Coronary artery (tissue), 2 donors: ENCODE measurements at regions not wholly inside any gene's neighbourhood (a gene's known extent, or its start where the extent isn't known, plus 50 kb on each side); places are given as distances from the start of the nearest gene placed in this dataset.
"Not testable (repeated sequence)": the region's sequence is repeated elsewhere in the genome, so short reads cannot be mapped to it uniquely, and the experiment has no call there.

Experiments used
- DNase-seq: peaks from one replicate; pipeline ENCODE4 v3.0.0-alpha.2; 2017; ENCODE audit warnings: low spot score
- H3K27ac ChIP-seq, 2 donors: fragments of 200-600 bp; sonication (generic); one replicate each; pipeline ENCODE4 v1.5.1; 2016 to 2019
- H3K4me3 ChIP-seq: fragments of 200-600 bp; sonication (generic); 2 replicates; pipeline ENCODE4 v1.5.1; 2016; ENCODE audit warnings: mild to moderate bottlenecking, moderate library complexity
- CTCF ChIP-seq: fragments of 200-600 bp; sonication (generic); IDR thresholded peaks from one replicate; pipeline ENCODE4 v1.5.1; 2019; ENCODE audit warnings: antibody characterized with exemption

DNA sequence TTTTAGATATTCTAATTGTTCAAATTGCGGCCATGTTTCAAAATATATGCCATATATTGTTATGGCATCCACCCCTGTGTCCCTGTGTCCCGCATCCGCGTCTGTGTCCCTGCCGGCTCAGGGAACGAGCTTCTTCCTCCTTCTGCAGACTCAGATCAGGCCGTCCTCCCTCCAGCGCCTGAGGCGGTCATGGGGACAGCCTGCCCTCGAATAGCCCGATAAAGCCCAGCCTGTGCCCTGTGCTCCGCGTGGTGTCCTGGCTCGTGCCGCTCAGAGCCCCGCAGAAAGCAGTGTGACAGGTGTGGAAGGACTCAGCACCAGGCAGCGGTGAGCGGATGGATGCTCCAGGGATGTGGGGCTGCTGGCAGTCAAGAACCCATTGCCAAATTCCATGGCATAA, 663.4 kb upstream of the DEFB115 start:
- Histone ChIP-seq H3K4me3 (no peak overlapping the region), H3K27ac (no peak overlapping the region)
- no peak for DNase-seq
- no peak for TF ChIP-seq CTCF

DNA sequence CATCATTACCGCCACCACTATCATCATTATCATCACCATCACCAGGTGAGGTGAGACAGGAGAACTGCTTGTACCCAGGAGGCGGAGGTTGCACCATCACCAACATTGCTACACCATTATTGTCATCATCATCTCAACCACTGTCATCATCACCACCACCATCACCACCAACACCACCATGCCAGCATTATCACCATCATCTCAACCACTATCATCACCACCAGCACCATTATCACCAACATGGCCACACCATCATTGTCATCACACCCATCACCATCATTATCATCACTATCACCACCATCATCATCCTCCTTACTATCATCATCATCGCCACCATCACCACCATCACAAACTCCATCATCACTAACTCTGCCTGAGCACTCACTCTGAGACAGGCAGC, 661.8 kb upstream of the DEFB115 start:
- no peak for TF ChIP-seq CTCF
- H3K4me3 ChIP-seq, result no peak overlapping the region
- H3K27ac ChIP-seq, result no peak overlapping the region
- no peak for DNase-seq

GRCh38 chr20:30597429-30597828, 660.0 kb upstream of the DEFB115 start:
- H3K27ac ChIP-seq, result not testable (repeated sequence)

DNA sequence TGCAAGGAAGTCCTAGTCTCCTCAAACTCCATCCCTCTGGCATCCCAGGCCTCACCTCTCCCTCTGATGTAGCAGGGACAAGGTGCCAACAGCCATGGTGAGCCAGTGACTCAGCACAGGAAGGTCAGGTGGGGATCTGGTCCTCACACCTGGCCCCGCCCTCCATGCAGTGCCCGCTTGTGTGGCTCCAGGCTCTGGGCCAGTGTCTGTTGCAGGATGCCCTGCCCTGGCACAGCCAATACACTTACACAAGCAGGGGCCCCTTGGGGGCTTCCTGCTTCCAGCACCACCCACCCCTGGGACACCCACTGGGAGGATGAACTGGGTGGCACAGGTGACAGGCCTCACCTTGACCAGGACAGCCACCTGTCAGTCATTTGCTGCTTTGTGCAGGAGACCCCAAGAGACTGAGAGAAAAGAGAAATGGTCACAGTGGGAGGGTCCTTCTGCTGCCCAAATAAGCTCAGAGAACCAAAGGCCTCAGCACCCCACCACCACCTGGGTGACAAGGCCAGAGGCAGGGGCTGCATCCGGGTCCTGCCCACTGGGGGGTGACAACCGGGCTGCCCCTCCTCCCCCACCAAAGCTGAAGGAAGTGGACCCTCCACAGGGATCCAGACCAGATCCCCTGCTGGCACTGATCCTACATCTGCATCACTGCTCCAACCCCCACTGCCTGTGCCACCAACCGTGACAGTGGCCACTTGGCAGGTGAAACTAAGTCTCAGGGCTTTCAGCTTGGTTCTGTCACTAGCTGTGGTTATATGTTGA, 658.8 kb upstream of the DEFB115 start:
- no peak overlapping the region for H3K4me3 ChIP-seq
- DNase-seq, result no peak
- H3K27ac ChIP-seq, result no peak overlapping the region
- TF ChIP-seq CTCF, result no peak

More at GRCh38 chr20:30597429-30597828, 660.0 kb upstream of the DEFB115 start:
- not testable (repeated sequence) for DNase-seq, H3K4me3 ChIP-seq

- TF ChIP-seq CTCF, result no peak
- Histone ChIP-seq H3K4me3 (no peak overlapping the region), H3K27ac (no peak overlapping the region)
- no peak for DNase-seq
These were observed 657.5 kb upstream of the DEFB115 start for GRCh38 chr20:30599990-30600389.

GRCh38 chr20:30601974-30602373, 655.5 kb upstream of the DEFB115 start:
- no peak overlapping the region for H3K27ac ChIP-seq
- no peak overlapping the region for H3K4me3 ChIP-seq
- no peak for TF ChIP-seq CTCF
- DNase-seq, result no peak

GRCh38 chr20:30602424-30602823, 655.0 kb upstream of the DEFB115 start:
- Histone ChIP-seq H3K4me3 (no peak overlapping the region), H3K27ac (no peak overlapping the region)
- DNase-seq, result no peak
- TF ChIP-seq CTCF, result no peak
